ENCODE measurements at regions not wholly inside any gene's neighbourhood (a gene's known extent, or its start where the extent isn't known, plus 50 kb on each side); places are given as distances from the start of the nearest gene placed in this dataset.

DNA sequence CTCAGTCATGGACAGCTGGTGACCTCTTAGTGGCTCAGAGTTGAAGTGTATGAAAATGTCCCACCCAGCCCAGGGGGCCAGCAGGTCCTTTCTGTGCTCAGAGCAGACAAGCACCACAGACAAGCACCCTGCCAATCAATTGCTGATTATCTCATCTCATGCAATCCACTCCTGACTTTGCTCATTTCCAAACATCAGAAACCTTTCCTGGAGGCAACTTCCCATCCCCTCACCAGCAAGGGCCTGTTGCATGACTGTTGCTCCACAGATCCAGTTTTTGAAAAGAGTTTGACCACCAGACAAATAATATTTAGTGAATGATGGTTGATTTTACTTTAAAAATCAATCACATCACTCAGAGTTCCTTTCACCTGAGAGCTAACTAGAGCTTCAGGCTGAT, 397.3 kb upstream of the KLF4 start:
- TF ChIP-seq POLR2AphosphoS5 (IDR thresholded peaks at IDR 0.05) (no peak), POLR2A (IDR thresholded peaks at IDR 0.05) (no peak)
- TF ChIP-seq, protein P1, sequence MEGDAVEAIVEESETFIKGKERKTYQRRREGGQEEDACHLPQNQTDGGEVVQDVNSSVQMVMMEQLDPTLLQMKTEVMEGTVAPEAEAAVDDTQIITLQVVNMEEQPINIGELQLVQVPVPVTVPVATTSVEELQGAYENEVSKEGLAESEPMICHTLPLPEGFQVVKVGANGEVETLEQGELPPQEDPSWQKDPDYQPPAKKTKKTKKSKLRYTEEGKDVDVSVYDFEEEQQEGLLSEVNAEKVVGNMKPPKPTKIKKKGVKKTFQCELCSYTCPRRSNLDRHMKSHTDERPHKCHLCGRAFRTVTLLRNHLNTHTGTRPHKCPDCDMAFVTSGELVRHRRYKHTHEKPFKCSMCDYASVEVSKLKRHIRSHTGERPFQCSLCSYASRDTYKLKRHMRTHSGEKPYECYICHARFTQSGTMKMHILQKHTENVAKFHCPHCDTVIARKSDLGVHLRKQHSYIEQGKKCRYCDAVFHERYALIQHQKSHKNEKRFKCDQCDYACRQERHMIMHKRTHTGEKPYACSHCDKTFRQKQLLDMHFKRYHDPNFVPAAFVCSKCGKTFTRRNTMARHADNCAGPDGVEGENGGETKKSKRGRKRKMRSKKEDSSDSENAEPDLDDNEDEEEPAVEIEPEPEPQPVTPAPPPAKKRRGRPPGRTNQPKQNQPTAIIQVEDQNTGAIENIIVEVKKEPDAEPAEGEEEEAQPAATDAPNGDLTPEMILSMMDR (IDR thresholded peaks at IDR 0.05), result no peak
